Endodermal cell (in vitro differentiated cells): ENCODE measurements at regions not wholly inside any gene's neighbourhood (a gene's known extent, or its start where the extent isn't known, plus 50 kb on each side); places are given as distances from the start of the nearest gene placed in this dataset.

Experiments
- DNase-seq: peaks from one replicate; pipeline ENCODE4 v3.0.0-alpha.2; 2017
- H3K27ac ChIP-seq: 2 replicates; pipeline ENCODE4 v1.5.1; 2013; ENCODE audit warnings: mild to moderate bottlenecking, low read depth, low read length, moderate library complexity
- H3K27me3 ChIP-seq: 2 replicates; pipeline ENCODE4 v1.6.1; 2013; ENCODE audit warnings: mild to moderate bottlenecking, low read length, moderate library complexity; ENCODE audit not compliant: insufficient read depth, control insufficient read depth, poor library complexity, severe bottlenecking
- H3K36me3 ChIP-seq: 2 replicates; pipeline ENCODE4 v1.7.0; 2013; ENCODE audit warnings: mild to moderate bottlenecking, low read length, moderate library complexity; ENCODE audit not compliant: control insufficient read depth, insufficient read depth
- H3K4me1 ChIP-seq: one replicate; pipeline ENCODE4 v1.7.0; 2013; ENCODE audit warnings: low read length; ENCODE audit not compliant: control insufficient read depth, insufficient read depth
- H3K4me3 ChIP-seq: 2 replicates; pipeline ENCODE4 v1.5.1; 2013; ENCODE audit warnings: mild to moderate bottlenecking, low read length, moderate library complexity
- H3K9ac ChIP-seq: 2 replicates; pipeline ENCODE4 v1.6.1; 2013; ENCODE audit warnings: mild to moderate bottlenecking, low read length, moderate library complexity; ENCODE audit not compliant: poor library complexity, severe bottlenecking; ENCODE audit errors: extremely low read depth
- H3K9me3 ChIP-seq: 2 replicates; pipeline ENCODE4 v1.6.1; 2013; ENCODE audit warnings: mild to moderate bottlenecking, low read length, moderate library complexity; ENCODE audit not compliant: control insufficient read depth
- H3K27ac Mint-ChIP-seq: 2 replicates; pipeline ENCODE4 v1.8.0; 2020; ENCODE audit warnings: mixed read lengths
- H3K27me3 Mint-ChIP-seq: 2 replicates; pipeline ENCODE4 v1.8.0; 2021; ENCODE audit warnings: mild to moderate bottlenecking, mixed read lengths; ENCODE audit not compliant: insufficient read depth
- H3K36me3 Mint-ChIP-seq: 2 replicates; pipeline ENCODE4 v1.8.0; 2020; ENCODE audit warnings: low read depth, mixed read lengths
- H3K4me1 Mint-ChIP-seq: 2 replicates; pipeline ENCODE4 v1.8.0; 2020; ENCODE audit warnings: mixed read lengths
- H3K4me3 Mint-ChIP-seq: 2 replicates; pipeline ENCODE4 v1.8.0; 2020; ENCODE audit warnings: mild to moderate bottlenecking, moderate library complexity, mixed read lengths
- H3K9me3 Mint-ChIP-seq: 2 replicates; pipeline ENCODE4 v1.8.0; 2020; ENCODE audit warnings: mild to moderate bottlenecking, mixed read lengths
- WGBS, 2 experiments: methylation state at CpG; one replicate each; pipeline versions ENCODE4 v1.1.5 to v1.1.7; 2013; ENCODE audit warnings: missing lambda C conversion rate in 2 of 2, mixed read lengths in 1 of 2; ENCODE audit not compliant: insufficient coverage in 1 of 2, insufficient read length in 1 of 2; 5-methylcytosine and 5-hydroxymethylcytosine counted together
- TF ChIP-seq, protein P1 (sequence below): fragments of 200-600 bp; sonication (generic); conservative IDR thresholded peaks from 2 replicates; pipeline ENCODE4 v1.5.0; 2021; ENCODE audit warnings: antibody characterized with exemption, mild to moderate bottlenecking

DNA sequence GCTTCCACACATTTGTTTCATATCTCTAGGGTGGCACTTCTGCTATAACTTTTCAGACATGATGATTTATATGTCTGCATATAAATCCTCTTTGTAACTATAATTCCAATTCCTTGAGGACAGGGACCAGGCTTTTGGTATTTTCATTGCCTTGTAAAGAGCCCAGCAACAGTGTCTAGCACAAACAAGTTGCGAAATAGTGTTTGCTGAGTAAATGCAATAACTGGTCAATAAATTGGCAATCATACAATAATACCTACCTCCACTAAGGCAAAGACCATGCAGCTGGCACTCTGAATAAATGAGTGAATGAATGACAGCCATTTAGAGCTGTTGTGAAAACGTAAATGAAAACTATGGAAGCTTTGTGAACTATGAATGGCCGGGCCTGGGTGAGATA is 564.0 kb upstream of the ZNF462 start:
- no peak overlapping the region for H3K27ac Mint-ChIP-seq
- Histone ChIP-seq H3K36me3 (no peaks in the 10 kb centered on the region), H3K9me3 (no peaks in the 10 kb centered on the region), H3K27ac (no peak overlapping the region), H3K9ac (no peak overlapping the region), H3K27me3 (no peaks in the 10 kb centered on the region), H3K4me3 (no peak overlapping the region), H3K4me1 (no peaks in the 10 kb centered on the region)
- no peaks in the 10 kb centered on the region for H3K4me1 Mint-ChIP-seq
- no peak overlapping the region for H3K4me3 Mint-ChIP-seq
- 90 to 100% methylated on average over 2 to 3 of the region's 3 CpGs for WGBS, 2 experiments
- H3K27me3 Mint-ChIP-seq: no peaks in the 10 kb centered on the region
- no peaks in the 10 kb centered on the region for H3K36me3 Mint-ChIP-seq
- DNase-seq: no peak
- H3K9me3 Mint-ChIP-seq: no peaks in the 10 kb centered on the region
- TF ChIP-seq, protein P1, sequence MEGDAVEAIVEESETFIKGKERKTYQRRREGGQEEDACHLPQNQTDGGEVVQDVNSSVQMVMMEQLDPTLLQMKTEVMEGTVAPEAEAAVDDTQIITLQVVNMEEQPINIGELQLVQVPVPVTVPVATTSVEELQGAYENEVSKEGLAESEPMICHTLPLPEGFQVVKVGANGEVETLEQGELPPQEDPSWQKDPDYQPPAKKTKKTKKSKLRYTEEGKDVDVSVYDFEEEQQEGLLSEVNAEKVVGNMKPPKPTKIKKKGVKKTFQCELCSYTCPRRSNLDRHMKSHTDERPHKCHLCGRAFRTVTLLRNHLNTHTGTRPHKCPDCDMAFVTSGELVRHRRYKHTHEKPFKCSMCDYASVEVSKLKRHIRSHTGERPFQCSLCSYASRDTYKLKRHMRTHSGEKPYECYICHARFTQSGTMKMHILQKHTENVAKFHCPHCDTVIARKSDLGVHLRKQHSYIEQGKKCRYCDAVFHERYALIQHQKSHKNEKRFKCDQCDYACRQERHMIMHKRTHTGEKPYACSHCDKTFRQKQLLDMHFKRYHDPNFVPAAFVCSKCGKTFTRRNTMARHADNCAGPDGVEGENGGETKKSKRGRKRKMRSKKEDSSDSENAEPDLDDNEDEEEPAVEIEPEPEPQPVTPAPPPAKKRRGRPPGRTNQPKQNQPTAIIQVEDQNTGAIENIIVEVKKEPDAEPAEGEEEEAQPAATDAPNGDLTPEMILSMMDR: no peak

- Histone ChIP-seq H3K36me3 (no peaks in the 10 kb centered on the region), H3K27me3 (no peaks in the 10 kb centered on the region), H3K4me3 (no peak overlapping the region), H3K4me1 (no peaks in the 10 kb centered on the region), H3K27ac (no peak overlapping the region), H3K9me3 (no peaks in the 10 kb centered on the region), H3K9ac (no peak overlapping the region)
- TF ChIP-seq, protein P1: no peak
- Mint-ChIP-seq H3K9me3 (no peaks in the 10 kb centered on the region), H3K27ac (no peak overlapping the region), H3K36me3 (no peaks in the 10 kb centered on the region), H3K4me3 (no peak overlapping the region), H3K4me1 (peaks cover 7% of the 10 kb centered on the region), H3K27me3 (peaks cover 2% of the 10 kb centered on the region)
- DNase-seq: no peak
- 93 to 100% methylated on average over 1 to 4 of the region's 4 CpGs for WGBS, 2 experiments
Measured at GRCh38 chr9:106304401-106304920, 558.5 kb upstream of the ZNF462 start.

DNA sequence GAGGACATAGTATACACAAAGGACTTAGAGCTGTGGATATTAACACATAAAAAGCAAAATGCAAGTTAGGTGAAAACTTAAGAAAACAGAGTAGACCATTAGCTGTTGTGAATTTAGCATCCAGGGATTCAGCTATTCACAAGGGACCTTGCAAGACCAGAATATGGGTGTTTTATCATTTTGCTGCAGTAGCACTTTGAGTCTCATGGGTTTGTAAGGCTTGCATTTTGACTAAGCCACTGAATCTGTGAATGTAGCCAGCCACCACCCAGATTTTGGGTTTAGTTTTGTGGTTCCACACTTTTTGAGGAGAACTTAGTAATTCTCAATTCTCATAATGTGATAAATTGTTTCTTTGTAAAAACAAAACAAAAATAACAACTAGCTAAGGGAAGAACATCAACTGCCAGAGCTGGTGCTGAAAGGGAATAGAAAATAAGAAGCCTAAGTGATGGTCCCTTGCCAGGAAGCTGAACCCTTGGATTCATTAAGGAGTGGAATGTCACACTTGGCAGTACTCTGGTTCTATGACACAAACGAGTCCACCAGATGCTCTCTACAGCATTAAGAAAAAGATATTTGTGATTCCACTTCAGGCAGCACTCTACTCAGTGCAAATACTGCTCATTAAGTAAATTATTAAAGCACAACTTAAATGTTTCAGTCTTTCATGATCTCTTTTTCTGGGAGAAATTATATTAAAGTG is 557.4 kb upstream of the ZNF462 start:
- Mint-ChIP-seq H3K27me3 (peaks cover 2% of the 10 kb centered on the region), H3K36me3 (no peaks in the 10 kb centered on the region), H3K4me3 (no peak overlapping the region), H3K9me3 (no peaks in the 10 kb centered on the region), H3K27ac (no peak overlapping the region), H3K4me1 (peaks cover 7% of the 10 kb centered on the region)
- 78 to 87% methylated on average over 1 of the region's 1 CpG for WGBS, 2 experiments
- Histone ChIP-seq H3K27ac (no peak overlapping the region), H3K27me3 (no peaks in the 10 kb centered on the region), H3K4me3 (no peak overlapping the region), H3K36me3 (no peaks in the 10 kb centered on the region), H3K4me1 (no peaks in the 10 kb centered on the region), H3K9ac (no peak overlapping the region), H3K9me3 (no peaks in the 10 kb centered on the region)
- TF ChIP-seq, protein P1: no peak
- no peak for DNase-seq
